Stomach (tissue), 8 donors: ENCODE measurements at regions not wholly inside any gene's neighbourhood (a gene's known extent, or its start where the extent isn't known, plus 50 kb on each side); places are given as distances from the start of the nearest gene placed in this dataset.
"Not testable (repeated sequence)": the region's sequence is repeated elsewhere in the genome, so short reads cannot be mapped to it uniquely, and the experiment has no call there.

Experiments used
- DNase-seq, 2 donors: peaks; one replicate each; pipeline versions ENCODE4 v3.0.0 to v3.0.0-alpha.2; 2013 to 2019
- H3K27ac ChIP-seq, 5 donors: fragments of 200-600 bp in 4 of 5; sonication (generic) in 4 of 5; one replicate each; pipeline ENCODE4 v1.5.1; 2013 to 2019; ENCODE audit warnings: mild to moderate bottlenecking in 1 of 5, moderate library complexity in 1 of 5
- H3K27me3 ChIP-seq, 3 donors: fragments of 200-600 bp; sonication (generic); one replicate each; pipeline ENCODE4 v1.5.1; 2017 to 2019; ENCODE audit warnings: mixed run types in 1 of 3
- H3K36me3 ChIP-seq, 4 donors: fragments of 200-600 bp; sonication (generic); 1 replicate in 3 of 4; 2 replicates in 1 of 4; pipeline ENCODE4 v1.5.1; 2016 to 2019
- H3K4me1 ChIP-seq, 4 donors: fragments of 200-600 bp; sonication (generic); one replicate each; pipeline ENCODE4 v1.5.1; 2016 to 2019
- H3K4me3 ChIP-seq, 4 donors: fragments of 200-600 bp; sonication (generic) in 3 of 4; one replicate each; pipeline ENCODE4 v1.5.1; 2016 to 2019; ENCODE audit warnings: mild to moderate bottlenecking in 1 of 4
- H3K9me3 ChIP-seq, 4 donors: fragments of 200-600 bp; sonication (generic); one replicate each; pipeline ENCODE4 v1.5.1; 2016 to 2019
- EP300 ChIP-seq: sonication (generic); formaldehyde crosslinking; IDR thresholded peaks from one replicate; pipeline ENCODE4 v1.6.1; 2017; ENCODE audit warnings: antibody characterized with exemption
- POLR2A ChIP-seq, 4 donors: fragments of 450-650 bp; IDR thresholded peaks; one replicate each; pipeline ENCODE4 v1.6.1; 2016; ENCODE audit warnings: antibody characterized with exemption in 4 of 4, control low read depth in 2 of 4, mild to moderate bottlenecking in 1 of 4, moderate library complexity in 1 of 4
- POLR2AphosphoS5 ChIP-seq, 3 donors: sonication (generic); formaldehyde crosslinking; IDR thresholded peaks; one replicate each; pipeline ENCODE4 v1.6.1; 2016; ENCODE audit warnings: antibody characterized with exemption in 3 of 3
- WGBS, 5 donors: extraction: QIAGEN DNeasy Blood & Tissue Kit in 3 of 5; methylation state at CpG; one replicate each; pipeline versions ENCODE4 v1.1.5 to v1.1.7; 2013 to 2018; 5-methylcytosine and 5-hydroxymethylcytosine counted together
- intact Hi-C: fragments of 100-400 bp; cut with DNase I; formaldehyde crosslinking; loops from one replicate; pipeline ENCODE4 v1.15.1; 2023; ENCODE audit warnings: low total_unique reads
- TF ChIP-seq, protein P1 (sequence below), 7 experiments: fragments of 450-650 bp in 4 of 7; fragments of 200-600 bp in 3 of 7; sonication (generic) in 3 of 7; IDR thresholded peaks; one replicate each; pipeline ENCODE4 v1.5.1; 2016 to 2019; ENCODE audit warnings: antibody characterized with exemption in 7 of 7, control low read depth in 2 of 7, mild to moderate bottlenecking in 1 of 7
- donor health status: healthy with polysubstance abuse.
- donor health status: Bipolar disorder and iron deficiency.
- donor health status: healthy.

GRCh38 chr7:145106001-145106400, 270.1 kb upstream of the TPK1 start:
- Histone ChIP-seq H3K27me3 (no peaks in the 10 kb centered on the region), H3K4me1 (no peaks in the 10 kb centered on the region), H3K27ac (no peak overlapping the region), H3K9me3 (peaks cover 0 to 6% (median 0%) of the 10 kb centered on the region in 4 donors), H3K4me3 (no peak overlapping the region), H3K36me3 (no peaks in the 10 kb centered on the region)
- peak in 1 of 2 donors; percentile 7 for DNase-seq
- TF ChIP-seq POLR2AphosphoS5 (IDR thresholded peaks at IDR 0.05) (no peak), POLR2A (IDR thresholded peaks at IDR 0.05) (no peak), EP300 (no peak)
- TF ChIP-seq, protein P1, sequence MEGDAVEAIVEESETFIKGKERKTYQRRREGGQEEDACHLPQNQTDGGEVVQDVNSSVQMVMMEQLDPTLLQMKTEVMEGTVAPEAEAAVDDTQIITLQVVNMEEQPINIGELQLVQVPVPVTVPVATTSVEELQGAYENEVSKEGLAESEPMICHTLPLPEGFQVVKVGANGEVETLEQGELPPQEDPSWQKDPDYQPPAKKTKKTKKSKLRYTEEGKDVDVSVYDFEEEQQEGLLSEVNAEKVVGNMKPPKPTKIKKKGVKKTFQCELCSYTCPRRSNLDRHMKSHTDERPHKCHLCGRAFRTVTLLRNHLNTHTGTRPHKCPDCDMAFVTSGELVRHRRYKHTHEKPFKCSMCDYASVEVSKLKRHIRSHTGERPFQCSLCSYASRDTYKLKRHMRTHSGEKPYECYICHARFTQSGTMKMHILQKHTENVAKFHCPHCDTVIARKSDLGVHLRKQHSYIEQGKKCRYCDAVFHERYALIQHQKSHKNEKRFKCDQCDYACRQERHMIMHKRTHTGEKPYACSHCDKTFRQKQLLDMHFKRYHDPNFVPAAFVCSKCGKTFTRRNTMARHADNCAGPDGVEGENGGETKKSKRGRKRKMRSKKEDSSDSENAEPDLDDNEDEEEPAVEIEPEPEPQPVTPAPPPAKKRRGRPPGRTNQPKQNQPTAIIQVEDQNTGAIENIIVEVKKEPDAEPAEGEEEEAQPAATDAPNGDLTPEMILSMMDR (IDR thresholded peaks at IDR 0.05) = no peak
- intact Hi-C loops = no loop called here
- WGBS, 5 donors = 9 to 29% (median 13%) methylated on average over 1 of the region's 1 CpG

DNA sequence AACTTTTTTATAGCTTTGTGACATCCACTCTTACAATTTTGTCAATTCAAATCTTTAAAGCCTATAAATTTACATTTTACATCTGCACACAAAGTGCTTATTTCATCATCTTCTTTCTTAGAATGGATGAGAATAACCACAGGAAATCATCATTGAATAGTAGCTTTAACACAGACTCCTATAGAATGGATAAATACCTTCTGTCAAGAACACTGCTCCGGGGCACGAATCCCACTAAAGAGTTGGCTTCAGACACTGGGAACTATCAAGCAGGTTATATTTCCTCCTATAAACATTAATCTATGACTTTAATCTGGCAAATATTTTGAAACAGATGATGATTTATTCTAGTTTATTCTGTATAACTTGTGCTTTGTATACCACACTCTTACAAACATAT, 269.7 kb upstream of the TPK1 start:
- Histone ChIP-seq H3K4me1 (no peaks in the 10 kb centered on the region), H3K27ac (no peak overlapping the region), H3K27me3 (no peaks in the 10 kb centered on the region), H3K4me3 (no peak overlapping the region), H3K9me3 (peaks cover 0 to 4% (median 0%) of the 10 kb centered on the region in 4 donors), H3K36me3 (no peaks in the 10 kb centered on the region)
- DNase-seq = no peak
- intact Hi-C loops = no loop called here
- TF ChIP-seq POLR2AphosphoS5 (IDR thresholded peaks at IDR 0.05) (no peak), EP300 (no peak), POLR2A (IDR thresholded peaks at IDR 0.05) (no peak)
- TF ChIP-seq, protein P1 (IDR thresholded peaks at IDR 0.05) = no peak
- WGBS, 5 donors = 51 to 62% (median 57%) methylated on average over 2 of the region's 2 CpGs

DNA sequence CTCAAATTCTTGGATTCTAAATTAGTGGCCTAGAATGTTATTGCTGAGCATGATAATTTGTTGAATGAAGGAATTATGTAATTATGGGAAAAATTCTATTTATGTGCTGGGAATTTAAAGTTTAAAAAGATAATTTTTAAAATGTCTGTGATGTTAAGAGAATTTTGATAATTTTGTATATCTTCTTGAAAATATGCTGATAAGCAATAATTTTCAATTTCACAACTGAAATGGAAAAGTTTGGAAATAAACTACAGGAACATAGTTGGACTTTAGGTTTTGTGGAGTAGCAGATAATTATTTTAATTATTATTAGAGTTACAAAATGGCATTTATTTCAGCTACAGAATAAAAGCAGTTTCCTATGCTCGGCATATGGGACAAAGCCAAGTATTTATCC, 268.5 kb upstream of the TPK1 start:
- H3K4me1 ChIP-seq = no peaks in the 10 kb centered on the region
- no peaks in the 10 kb centered on the region for H3K27me3 ChIP-seq
- H3K9me3 ChIP-seq = no peaks in the 10 kb centered on the region
- H3K36me3 ChIP-seq = no peaks in the 10 kb centered on the region
- intact Hi-C loops = no loop called here
- no peak overlapping the region for H3K27ac ChIP-seq
- no peak for TF ChIP-seq POLR2AphosphoS5 (IDR thresholded peaks at IDR 0.05)
- TF ChIP-seq, protein P1 (IDR thresholded peaks at IDR 0.05) = no peak
- no peak for TF ChIP-seq POLR2A (IDR thresholded peaks at IDR 0.05)
- TF ChIP-seq EP300 = no peak
- no peak overlapping the region for H3K4me3 ChIP-seq
- 72 to 96% (median 81%) methylated on average over 1 of the region's 1 CpG for WGBS, 5 donors
- no peak for DNase-seq

GRCh38 chr7:145102199-145102598, 266.3 kb upstream of the TPK1 start:
- H3K27ac ChIP-seq, H3K4me1 ChIP-seq, H3K36me3 ChIP-seq, H3K27me3 ChIP-seq, DNase-seq, H3K4me3 ChIP-seq, H3K9me3 ChIP-seq, intact Hi-C loops: not testable (repeated sequence)
- WGBS, 5 donors = 86 to 92% (median 90%) methylated on average over 10 of the region's 10 CpGs

DNA sequence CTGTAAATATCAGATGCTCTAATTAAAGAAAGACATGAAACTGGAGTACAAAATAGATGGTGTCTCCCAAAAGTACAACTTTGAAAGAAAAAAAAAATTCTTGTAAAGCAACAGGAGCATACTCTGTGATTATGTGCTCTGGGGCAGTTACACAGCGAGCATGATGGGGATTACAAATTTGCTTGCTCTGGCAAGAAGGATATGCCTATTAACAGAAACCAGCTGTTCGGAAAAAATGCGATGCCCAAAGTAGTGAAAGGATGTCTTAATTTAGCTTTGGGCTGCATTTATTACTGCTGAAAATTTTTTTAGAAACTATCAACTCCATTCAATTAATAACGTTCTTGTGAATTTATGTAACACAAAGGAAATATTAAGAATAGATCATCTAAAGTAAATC, 256.9 kb upstream of the TPK1 start:
- no peak overlapping the region for H3K27ac ChIP-seq
- no peaks in the 10 kb centered on the region for H3K27me3 ChIP-seq
- TF ChIP-seq POLR2A (IDR thresholded peaks at IDR 0.05) (no peak), POLR2AphosphoS5 (IDR thresholded peaks at IDR 0.05) (no peak), EP300 (no peak)
- TF ChIP-seq, protein P1 (IDR thresholded peaks at IDR 0.05) = no peak
- intact Hi-C loops = no loop called here
- no peaks in the 10 kb centered on the region for H3K4me1 ChIP-seq
- no peaks in the 10 kb centered on the region for H3K9me3 ChIP-seq
- peak in 1 of 2 donors; percentile 3 for DNase-seq
- H3K4me3 ChIP-seq = no peak overlapping the region
- no peaks in the 10 kb centered on the region for H3K36me3 ChIP-seq
- WGBS, 5 donors = 53 to 81% (median 67%) methylated on average over 4 of the region's 4 CpGs
